HT-29 (cell line): ENCODE measurements at regions not wholly inside any gene's neighbourhood (a gene's known extent, or its start where the extent isn't known, plus 50 kb on each side); places are given as distances from the start of the nearest gene placed in this dataset. TPM values are rescaled to one million over a fixed set of nuclear protein-coding genes. Genes with fewer than 3 reads are reported as not detected.
"Not testable (repeated sequence)": the region's sequence is repeated elsewhere in the genome, so short reads cannot be mapped to it uniquely, and the experiment has no call there.

Experiments
- DNase-seq: peaks from one replicate; pipeline ENCODE4 v3.0.0-alpha.2; 2015; ENCODE audit warnings: low spot score
- small RNA-seq: library from RNA; depleted of rRNA; stranded (forward); fragments of <200 nt; gene quantifications from one replicate; pipeline ENCODE3, GENCODE V24; 2014

DNA sequence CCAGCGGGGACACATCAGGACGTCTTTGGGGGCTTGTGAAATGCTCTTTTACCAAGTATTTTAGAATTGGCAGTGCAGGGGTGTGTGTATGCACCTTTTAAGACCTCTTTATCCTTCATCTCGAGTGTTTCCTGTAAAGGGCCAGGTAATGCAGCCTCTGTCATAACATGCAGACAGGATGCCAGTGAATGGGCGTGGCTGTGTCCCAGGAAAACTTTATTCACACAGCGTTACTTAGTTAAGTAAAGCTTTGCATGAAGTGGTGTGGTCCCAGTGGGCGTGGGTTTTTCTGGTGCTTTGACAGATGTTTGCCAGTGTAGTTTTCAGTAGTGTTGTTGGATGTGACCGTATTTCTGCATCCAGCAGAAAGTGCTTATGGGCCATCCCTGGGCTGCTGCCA, 70.3 kb upstream of the FAN1 start:
- not testable (repeated sequence) for DNase-seq

DNA sequence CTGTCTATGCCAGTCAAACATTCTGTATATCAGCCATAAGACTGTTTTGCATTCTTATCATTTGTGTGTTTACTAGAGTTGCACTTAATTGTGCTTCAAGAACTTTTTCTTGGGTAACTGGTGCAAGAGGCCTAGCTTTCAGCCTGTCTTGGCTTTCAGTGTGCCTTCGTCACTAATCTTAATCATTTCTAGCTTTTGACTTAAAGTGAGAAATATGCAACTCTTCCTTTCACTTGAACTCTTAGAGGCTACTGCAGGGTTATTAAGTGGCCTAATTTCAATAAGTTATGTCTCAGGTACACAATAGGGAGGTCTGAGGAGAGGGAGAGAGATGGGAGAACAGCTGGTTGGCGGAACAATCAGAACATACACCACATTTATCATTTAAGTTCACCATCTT, 62.1 kb upstream of the FAN1 start:
- DNase-seq = not testable (repeated sequence)

DNA sequence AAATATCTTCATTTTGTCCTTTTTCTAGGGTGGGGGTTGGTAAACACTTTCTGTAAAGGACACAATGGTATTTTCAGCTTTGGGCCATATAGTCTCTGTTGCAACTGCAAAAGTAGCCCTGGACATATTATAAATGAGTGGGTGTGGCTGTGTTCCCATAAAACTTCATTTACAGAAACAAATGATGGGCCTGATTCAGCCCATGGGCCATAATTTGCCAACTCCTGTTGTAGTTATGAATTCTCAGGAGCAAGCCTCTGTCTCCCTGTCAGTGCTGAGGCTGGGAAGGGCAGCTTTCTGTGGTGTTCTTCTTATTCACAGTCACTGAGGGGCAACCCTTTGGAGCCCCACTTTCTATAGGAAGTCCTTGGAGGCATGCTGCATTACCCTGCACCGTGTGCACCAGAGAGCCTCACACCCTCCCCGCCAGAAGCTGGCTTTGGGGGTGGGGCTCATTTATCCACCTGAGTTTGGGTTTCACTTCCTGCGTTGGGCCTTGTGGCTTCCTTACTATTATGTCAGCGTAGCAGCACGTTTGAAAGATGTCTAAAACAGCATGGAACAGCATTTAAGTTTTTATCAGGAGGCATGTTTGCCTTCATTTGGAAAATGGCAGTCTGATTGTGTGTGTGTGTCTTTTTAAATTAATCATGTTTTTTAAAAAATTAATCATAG, 60.8 kb upstream of the FAN1 start:
- DNase-seq = not testable (repeated sequence)

DNA sequence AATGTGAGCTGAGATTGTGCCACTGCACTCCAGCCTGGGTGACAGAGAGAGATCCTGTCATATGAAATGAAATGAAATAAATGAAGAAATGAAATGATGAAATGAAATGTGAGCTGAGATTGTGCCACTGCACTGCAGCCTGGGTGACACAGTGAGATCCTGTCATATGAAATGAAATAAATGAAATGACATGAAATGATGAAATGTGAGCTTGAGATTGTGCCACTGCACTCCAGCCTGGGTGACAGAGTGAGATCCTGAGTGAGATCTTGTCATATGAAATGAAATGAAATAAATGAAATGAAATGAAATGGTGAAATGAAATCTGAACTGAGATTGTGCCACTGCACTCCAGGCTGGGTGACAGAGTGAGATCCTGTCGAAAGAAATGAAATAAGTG, 58.2 kb upstream of the FAN1 start:
- not testable (repeated sequence) for DNase-seq

Small RNAs in the stretch of these regions (small RNA-seq; reads per million reads assigned to genes)
- gene RN7SL82P = not detected
